Smooth muscle cell (in vitro differentiated cells): ENCODE measurements at regions not wholly inside any gene's neighbourhood (a gene's known extent, or its start where the extent isn't known, plus 50 kb on each side); places are given as distances from the start of the nearest gene placed in this dataset.
"Not testable (repeated sequence)": the region's sequence is repeated elsewhere in the genome, so short reads cannot be mapped to it uniquely, and the experiment has no call there.

Experiments used
- DNase-seq: peaks from one replicate; lab custom pipeline; 2025; ENCODE audit not compliant: unreplicated experiment; lab: John Stamatoyannopoulos, UW
- H2AFZ ChIP-seq: fragments of 200-600 bp; sonication (generic); 2 replicates; pipeline ENCODE4 v1.6.0; 2016; ENCODE audit warnings: antibody characterized with exemption, low read depth, mild to moderate bottlenecking
- H3F3A ChIP-seq: fragments of 200-600 bp; sonication (generic); 2 replicates; pipeline ENCODE4 v1.6.0; 2017; ENCODE audit warnings: antibody characterized with exemption, low read depth
- H3K27ac ChIP-seq: fragments of 200-600 bp; sonication (generic); 2 replicates; pipeline ENCODE4 v1.5.1; 2016; ENCODE audit warnings: low read depth, mild to moderate bottlenecking
- H3K27me3 ChIP-seq: fragments of 200-600 bp; sonication (generic); 2 replicates; pipeline ENCODE4 v1.6.1; 2016; ENCODE audit warnings: low read depth, mild to moderate bottlenecking
- H3K36me3 ChIP-seq: fragments of 200-600 bp; sonication (generic); 2 replicates; pipeline ENCODE4 v1.5.1; 2016; ENCODE audit warnings: low read depth
- H3K4me1 ChIP-seq: fragments of 200-600 bp; sonication (generic); 2 replicates; pipeline ENCODE4 v1.5.1; 2016; ENCODE audit warnings: low read depth
- H3K4me2 ChIP-seq: fragments of 200-600 bp; sonication (generic); 2 replicates; pipeline ENCODE4 v1.6.0; 2016; ENCODE audit warnings: mild to moderate bottlenecking
- H3K4me3 ChIP-seq: fragments of 200-600 bp; sonication (generic); 2 replicates; pipeline ENCODE4 v1.5.1; 2016; ENCODE audit warnings: mild to moderate bottlenecking
- H3K79me2 ChIP-seq: fragments of 200-600 bp; sonication (generic); 2 replicates; pipeline ENCODE4 v1.6.0; 2016; ENCODE audit warnings: low read depth, mild to moderate bottlenecking
- H3K9ac ChIP-seq: fragments of 200-600 bp; sonication (generic); 2 replicates; pipeline ENCODE4 v1.6.0; 2016; ENCODE audit warnings: low read depth
- H3K9me3 ChIP-seq: fragments of 200-600 bp; sonication (generic); replicated peaks from 2 replicates; pipeline ENCODE4 v1.5.1; 2016; ENCODE audit warnings: low read depth
- H4K20me1 ChIP-seq: fragments of 200-600 bp; sonication (generic); 2 replicates; pipeline ENCODE4 v1.6.0; 2016; ENCODE audit warnings: low read depth
- CTCF ChIP-seq: fragments of 200-600 bp; sonication (generic); IDR thresholded peaks from 2 replicates; pipeline ENCODE4 v1.5.1; 2017; ENCODE audit warnings: borderline replicate concordance, mild to moderate bottlenecking, antibody characterized with exemption; ENCODE audit not compliant: insufficient read depth, poor library complexity, severe bottlenecking
- WGBS: methylation state at CpG from one replicate; pipeline ENCODE4 v1.1.7; 2016; ENCODE audit warnings: low lambda C conversion rate; 5-methylcytosine and 5-hydroxymethylcytosine counted together

- H3K27me3 ChIP-seq = no peaks in the 10 kb centered on the region
- H3K36me3 ChIP-seq = no peaks in the 10 kb centered on the region
- no peaks in the 10 kb centered on the region for H3K4me1 ChIP-seq
- no peak overlapping the region for H3K4me3 ChIP-seq
- no peaks in the 10 kb centered on the region for H3K79me2 ChIP-seq
- WGBS = 60% methylated on average over 10 of the region's 10 CpGs
- H3K4me2 ChIP-seq = no peak overlapping the region
- H4K20me1 ChIP-seq = no peaks in the 10 kb centered on the region
- DNase-seq = no peak
- H3F3A ChIP-seq = no peaks in the 10 kb centered on the region
- H2AFZ ChIP-seq = no peak overlapping the region
- no peak overlapping the region for H3K27ac ChIP-seq
- no peak overlapping the region for H3K9ac ChIP-seq
- TF ChIP-seq CTCF = no peak
- H3K9me3 ChIP-seq = no peaks in the 10 kb centered on the region
Observed at GRCh38 chr5:101212942-101213514, 309.9 kb upstream of the ST8SIA4 start.

- no peak for TF ChIP-seq CTCF
- Histone ChIP-seq H3K9me3 (no peaks in the 10 kb centered on the region), H3K27me3 (no peaks in the 10 kb centered on the region), H3K4me1 (no peaks in the 10 kb centered on the region), H3K27ac (no peak overlapping the region), H3K36me3 (no peaks in the 10 kb centered on the region), H3K4me3 (no peak overlapping the region), H2AFZ (no peak overlapping the region), H3K9ac (no peak overlapping the region), H3K4me2 (no peak overlapping the region), H4K20me1 (no peaks in the 10 kb centered on the region), H3F3A (no peaks in the 10 kb centered on the region), H3K79me2 (no peaks in the 10 kb centered on the region)
- DNase-seq = no peak
Observed at GRCh38 chr5:101206534-101206933, 303.5 kb upstream of the ST8SIA4 start.

- H3K4me1 ChIP-seq, H3K4me3 ChIP-seq, H3K27me3 ChIP-seq, H3F3A ChIP-seq, H3K79me2 ChIP-seq, H3K4me2 ChIP-seq, H4K20me1 ChIP-seq, H3K36me3 ChIP-seq, H2AFZ ChIP-seq, H3K9me3 ChIP-seq, H3K27ac ChIP-seq, DNase-seq, H3K9ac ChIP-seq: not testable (repeated sequence)
- WGBS = 87% methylated on average over 3 of the region's 3 CpGs
Observed at GRCh38 chr5:101205065-101205464, 302.0 kb upstream of the ST8SIA4 start.

- not testable (repeated sequence) for H3K36me3 ChIP-seq, H3K27ac ChIP-seq, DNase-seq, H3K27me3 ChIP-seq, H3K9ac ChIP-seq, H3K79me2 ChIP-seq, H3K4me2 ChIP-seq, H4K20me1 ChIP-seq, H2AFZ ChIP-seq, H3K4me3 ChIP-seq, H3K4me1 ChIP-seq, H3K9me3 ChIP-seq, H3F3A ChIP-seq
- 68% methylated on average over 10 of the region's 10 CpGs for WGBS
Observed at GRCh38 chr5:101180365-101180764, 277.3 kb upstream of the ST8SIA4 start.

GRCh38 chr5:101176605-101177004 lies 273.5 kb upstream of the ST8SIA4 start:
- no peak for TF ChIP-seq CTCF
- H3K4me3 ChIP-seq = no peak overlapping the region
- no peaks in the 10 kb centered on the region for H3K27me3 ChIP-seq
- no peak overlapping the region for H3K9ac ChIP-seq
- no peaks in the 10 kb centered on the region for H3K9me3 ChIP-seq
- no peaks in the 10 kb centered on the region for H3K79me2 ChIP-seq
- no peak overlapping the region for H3K27ac ChIP-seq
- H4K20me1 ChIP-seq = no peaks in the 10 kb centered on the region
- DNase-seq = no peak
- H2AFZ ChIP-seq = no peak overlapping the region
- H3F3A ChIP-seq = no peaks in the 10 kb centered on the region
- no peaks in the 10 kb centered on the region for H3K36me3 ChIP-seq
- no peak overlapping the region for H3K4me2 ChIP-seq
- WGBS = 79% methylated on average over 3 of the region's 3 CpGs
- H3K4me1 ChIP-seq = no peaks in the 10 kb centered on the region
